ENCODE measurements at regions not wholly inside any gene's neighbourhood (a gene's known extent, or its start where the extent isn't known, plus 50 kb on each side); places are given as distances from the start of the nearest gene placed in this dataset.
A peak's percentile ranks its signal among the peaks of the same experiment; 100 is the strongest.

DNA sequence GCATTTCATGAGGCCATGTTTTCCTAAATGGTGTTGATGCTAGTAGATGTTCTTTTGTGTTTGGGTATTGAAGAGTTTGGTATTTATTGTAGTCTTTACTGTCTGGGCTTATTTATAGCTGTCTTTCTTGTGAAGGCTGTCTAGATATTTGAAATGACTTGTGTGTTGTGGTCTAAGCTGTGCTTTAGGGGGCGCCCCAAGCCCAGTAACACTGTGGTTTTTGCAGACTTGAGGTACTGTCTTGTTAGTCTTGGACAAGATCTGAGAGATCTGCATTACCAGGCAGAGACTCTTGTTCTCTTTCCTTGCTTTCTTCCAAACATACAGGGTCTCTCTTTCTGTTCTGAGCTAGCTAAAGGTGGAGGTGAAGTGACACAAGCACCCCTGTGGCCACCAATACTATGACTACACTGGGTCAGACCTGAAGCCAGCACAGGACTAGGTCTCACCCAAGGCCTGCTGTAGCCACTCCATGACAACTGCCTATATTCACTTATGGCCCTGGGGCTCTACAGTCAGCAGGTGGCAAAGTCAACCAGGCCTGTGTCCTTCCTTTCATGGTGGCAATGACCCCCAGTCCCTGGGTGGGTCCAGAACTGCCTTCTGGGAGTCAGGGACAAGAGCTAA, 152.1 kb upstream of the TBC1D5 start:
- TF ChIP-seq, protein P1, sequence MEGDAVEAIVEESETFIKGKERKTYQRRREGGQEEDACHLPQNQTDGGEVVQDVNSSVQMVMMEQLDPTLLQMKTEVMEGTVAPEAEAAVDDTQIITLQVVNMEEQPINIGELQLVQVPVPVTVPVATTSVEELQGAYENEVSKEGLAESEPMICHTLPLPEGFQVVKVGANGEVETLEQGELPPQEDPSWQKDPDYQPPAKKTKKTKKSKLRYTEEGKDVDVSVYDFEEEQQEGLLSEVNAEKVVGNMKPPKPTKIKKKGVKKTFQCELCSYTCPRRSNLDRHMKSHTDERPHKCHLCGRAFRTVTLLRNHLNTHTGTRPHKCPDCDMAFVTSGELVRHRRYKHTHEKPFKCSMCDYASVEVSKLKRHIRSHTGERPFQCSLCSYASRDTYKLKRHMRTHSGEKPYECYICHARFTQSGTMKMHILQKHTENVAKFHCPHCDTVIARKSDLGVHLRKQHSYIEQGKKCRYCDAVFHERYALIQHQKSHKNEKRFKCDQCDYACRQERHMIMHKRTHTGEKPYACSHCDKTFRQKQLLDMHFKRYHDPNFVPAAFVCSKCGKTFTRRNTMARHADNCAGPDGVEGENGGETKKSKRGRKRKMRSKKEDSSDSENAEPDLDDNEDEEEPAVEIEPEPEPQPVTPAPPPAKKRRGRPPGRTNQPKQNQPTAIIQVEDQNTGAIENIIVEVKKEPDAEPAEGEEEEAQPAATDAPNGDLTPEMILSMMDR (IDR thresholded peaks at IDR 0.05; ENCODE audit: insufficient read depth, low read depth, low read length), result peak; percentile 59
- no peak for TF ChIP-seq EZH2 (IDR thresholded peaks at IDR 0.05; ENCODE audit: insufficient read depth, low read length)

Data from astrocyte (in vitro differentiated cells and primary cell).